GM12872 (cell line): ENCODE measurements at regions not wholly inside any gene's neighbourhood (a gene's known extent, or its start where the extent isn't known, plus 50 kb on each side); places are given as distances from the start of the nearest gene placed in this dataset.

Experiments used
- CTCF ChIP-seq: IDR thresholded peaks from 3 replicates; pipeline ENCODE4 v1.5.1; 2011; ENCODE audit warnings: low read depth, mild to moderate bottlenecking, low read length, moderate library complexity; ENCODE audit not compliant: insufficient read depth

- no peak for TF ChIP-seq CTCF
These were observed 60.5 kb upstream of the TBC1D5 start for GRCh38 chr3:17802950-17803349.

DNA sequence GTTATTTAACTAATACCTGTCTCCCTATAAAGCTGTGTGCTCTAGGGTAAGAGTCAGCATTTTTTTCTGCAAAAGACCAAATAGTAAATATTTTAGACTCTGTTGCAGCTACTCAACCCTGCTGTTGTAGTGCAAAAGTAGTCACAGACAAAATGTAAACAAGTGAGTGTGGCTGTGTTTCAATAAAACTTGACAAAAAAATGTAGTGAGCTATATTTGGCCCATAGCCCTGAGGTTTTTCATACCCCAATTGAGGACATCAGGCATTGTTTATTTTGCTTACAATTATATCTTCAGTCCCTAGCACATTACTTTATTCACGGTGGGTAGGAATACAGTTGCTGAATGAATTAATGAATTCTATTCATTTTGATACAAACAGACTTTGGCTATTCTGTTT lies 58.7 kb upstream of the TBC1D5 start:
- no peak for TF ChIP-seq CTCF

DNA sequence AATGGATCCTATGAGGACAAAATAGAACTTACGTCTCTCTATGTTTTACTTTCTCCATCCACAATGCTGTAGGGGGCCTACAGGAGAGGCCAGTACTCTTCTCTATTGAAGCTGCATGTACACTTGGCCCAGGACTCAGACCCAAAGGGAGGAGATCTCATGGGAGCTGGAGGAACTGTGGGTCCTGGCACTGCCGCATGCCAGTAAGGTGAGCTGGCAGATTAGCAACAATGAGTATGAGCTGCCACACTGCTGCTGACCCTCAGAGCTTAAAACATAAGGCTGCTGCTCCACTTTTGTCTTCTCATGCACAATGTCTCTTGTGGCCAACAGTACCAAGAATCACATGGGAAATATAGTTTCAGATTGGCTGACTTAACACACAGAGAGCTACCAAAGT lies 57.8 kb upstream of the TBC1D5 start:
- no peak for TF ChIP-seq CTCF

DNA sequence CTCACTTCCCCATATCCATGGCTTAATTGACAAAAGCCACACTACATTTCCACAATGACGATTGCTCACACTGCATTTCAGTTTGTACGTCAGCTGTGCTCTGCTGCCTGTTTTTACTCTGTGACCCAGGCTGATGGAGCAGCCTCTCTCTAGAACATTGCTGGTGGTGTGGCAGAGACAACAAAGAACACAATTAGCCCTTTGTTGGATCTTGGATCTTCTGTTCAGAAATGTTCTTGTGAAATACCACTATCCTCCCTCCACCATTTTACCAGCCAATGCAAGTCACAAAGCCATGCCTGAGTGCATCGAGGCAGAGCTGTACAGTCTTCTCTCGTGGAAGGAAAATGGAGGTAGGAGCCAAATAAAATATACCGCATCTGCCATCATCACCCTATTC lies 56.9 kb upstream of the TBC1D5 start:
- no peak for TF ChIP-seq CTCF

DNA sequence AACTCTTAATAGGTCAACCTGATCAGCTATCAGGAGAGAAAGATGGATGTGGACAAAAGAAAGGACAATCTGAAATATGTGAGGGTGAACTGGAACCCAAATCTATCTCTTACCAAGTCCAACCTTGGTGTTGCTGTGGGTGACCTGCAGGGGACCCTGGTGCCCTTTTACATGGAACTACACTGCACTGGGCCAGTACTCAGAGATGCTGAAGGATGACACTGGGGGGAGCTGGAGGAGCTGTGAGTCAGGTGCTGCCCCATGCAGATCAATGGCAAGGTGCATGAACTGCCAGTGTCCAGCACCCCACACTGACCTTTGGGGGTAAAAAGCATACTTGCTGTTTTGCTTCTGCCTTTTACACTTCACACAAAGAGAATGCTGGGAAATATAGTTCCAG lies 55.6 kb upstream of the TBC1D5 start:
- TF ChIP-seq CTCF = 0 out of 3 replicates have a peak, but pooled peaks have one; percentile 21

GRCh38 chr3:17795711-17796110 lies 53.3 kb upstream of the TBC1D5 start:
- no peak for TF ChIP-seq CTCF

GRCh38 chr3:17795280-17795679 lies 52.8 kb upstream of the TBC1D5 start:
- no peak for TF ChIP-seq CTCF
